Astrocyte (in vitro differentiated cells and primary cell): ENCODE measurements at regions not wholly inside any gene's neighbourhood (a gene's known extent, or its start where the extent isn't known, plus 50 kb on each side); places are given as distances from the start of the nearest gene placed in this dataset.
"Not testable (repeated sequence)": the region's sequence is repeated elsewhere in the genome, so short reads cannot be mapped to it uniquely, and the experiment has no call there.

Experiments
- DNase-seq: peaks from one replicate; pipeline ENCODE4 v3.0.0-alpha.2; 2010; ENCODE audit warnings: low read depth
- FAIRE-seq: peaks from 2 replicates; lab custom pipeline; 2011; peaks lifted over from hg19 to GRCh38; lab: Jason Lieb, UNC
- H2AFZ ChIP-seq: 2 replicates; pipeline ENCODE4 v1.6.0; 2012; ENCODE audit warnings: low read depth, low read length, inconsistent platforms
- H3K27ac ChIP-seq: 2 replicates; pipeline ENCODE4 v1.5.1; 2011; ENCODE audit warnings: low read depth, low read length, inconsistent platforms
- H3K27me3 ChIP-seq: 2 replicates; pipeline ENCODE4 v1.6.0; 2011; ENCODE audit warnings: low read length, inconsistent platforms; ENCODE audit not compliant: insufficient read depth
- H3K36me3 ChIP-seq: 2 replicates; pipeline ENCODE4 v1.5.1; 2011; ENCODE audit warnings: low read length, inconsistent platforms; ENCODE audit not compliant: insufficient read depth
- H3K4me1 ChIP-seq: 2 replicates; pipeline ENCODE4 v1.5.1; 2011; ENCODE audit warnings: low read length, inconsistent platforms; ENCODE audit not compliant: insufficient read depth
- H3K4me2 ChIP-seq: 2 replicates; pipeline ENCODE4 v1.6.0; 2012; ENCODE audit warnings: low read length, inconsistent platforms
- H3K4me3 ChIP-seq: 2 replicates; pipeline ENCODE4 v1.5.1; 2011; ENCODE audit warnings: low read depth, mild to moderate bottlenecking, low read length, inconsistent platforms; ENCODE audit not compliant: insufficient read depth
- H3K79me2 ChIP-seq: 2 replicates; pipeline ENCODE4 v1.6.0; 2012; ENCODE audit warnings: mild to moderate bottlenecking, low read length, inconsistent platforms; ENCODE audit not compliant: insufficient read depth
- H3K9ac ChIP-seq: 2 replicates; pipeline ENCODE4 v1.6.0; 2012; ENCODE audit warnings: mild to moderate bottlenecking, low read length, inconsistent platforms
- H3K9me3 ChIP-seq: 2 replicates; pipeline ENCODE4 v1.5.1; 2012; ENCODE audit warnings: low read depth, mild to moderate bottlenecking, low read length, inconsistent platforms; ENCODE audit not compliant: insufficient read depth
- H4K20me1 ChIP-seq: 2 replicates; pipeline ENCODE4 v1.6.0; 2012; ENCODE audit warnings: low read length, inconsistent platforms; ENCODE audit not compliant: insufficient read depth
- H3K27ac Mint-ChIP-seq: one replicate; pipeline ENCODE4 v1.8.0; 2021; ENCODE audit warnings: mild to moderate bottlenecking, mixed read lengths; ENCODE audit not compliant: unreplicated experiment
- H3K27me3 Mint-ChIP-seq: one replicate; pipeline ENCODE4 v1.8.0; 2021; ENCODE audit warnings: low read depth, mixed read lengths; ENCODE audit not compliant: unreplicated experiment
- H3K36me3 Mint-ChIP-seq: one replicate; pipeline ENCODE4 v1.8.0; 2021; ENCODE audit warnings: low read depth, mixed read lengths; ENCODE audit not compliant: unreplicated experiment
- H3K4me1 Mint-ChIP-seq: one replicate; pipeline ENCODE4 v1.8.0; 2021; ENCODE audit warnings: low read depth, mixed read lengths; ENCODE audit not compliant: unreplicated experiment
- H3K4me3 Mint-ChIP-seq: one replicate; pipeline ENCODE4 v1.8.0; 2021; ENCODE audit warnings: mild to moderate bottlenecking, moderate library complexity, mixed read lengths; ENCODE audit not compliant: unreplicated experiment
- H3K9me3 Mint-ChIP-seq: one replicate; pipeline ENCODE4 v1.8.0; 2021; ENCODE audit warnings: mild to moderate bottlenecking, mixed read lengths; ENCODE audit not compliant: unreplicated experiment
- TF ChIP-seq, protein P1 (sequence below): IDR thresholded peaks from 2 replicates; pipeline ENCODE4 v1.5.1; 2011; ENCODE audit warnings: low read depth, mild to moderate bottlenecking, inconsistent platforms, low read length, moderate library complexity; ENCODE audit not compliant: insufficient read depth

- not testable (repeated sequence) for H3K4me3 Mint-ChIP-seq, H3K9me3 Mint-ChIP-seq, H2AFZ ChIP-seq, FAIRE-seq, H3K4me1 Mint-ChIP-seq, H3K27ac ChIP-seq, H3K4me1 ChIP-seq, H3K4me3 ChIP-seq, H3K27me3 ChIP-seq, H3K79me2 ChIP-seq, H3K27ac Mint-ChIP-seq, H3K36me3 Mint-ChIP-seq, H3K36me3 ChIP-seq, H3K27me3 Mint-ChIP-seq, H4K20me1 ChIP-seq, H3K9me3 ChIP-seq
- peak; percentile 47 for DNase-seq
- peak overlapping the region; percentile 7 for H3K9ac ChIP-seq
- peak overlapping the region; percentile 65 for H3K4me2 ChIP-seq
These were observed 180.4 kb upstream of the NOTCH2NLA start for GRCh38 chr1:146409116-146409801.

DNA sequence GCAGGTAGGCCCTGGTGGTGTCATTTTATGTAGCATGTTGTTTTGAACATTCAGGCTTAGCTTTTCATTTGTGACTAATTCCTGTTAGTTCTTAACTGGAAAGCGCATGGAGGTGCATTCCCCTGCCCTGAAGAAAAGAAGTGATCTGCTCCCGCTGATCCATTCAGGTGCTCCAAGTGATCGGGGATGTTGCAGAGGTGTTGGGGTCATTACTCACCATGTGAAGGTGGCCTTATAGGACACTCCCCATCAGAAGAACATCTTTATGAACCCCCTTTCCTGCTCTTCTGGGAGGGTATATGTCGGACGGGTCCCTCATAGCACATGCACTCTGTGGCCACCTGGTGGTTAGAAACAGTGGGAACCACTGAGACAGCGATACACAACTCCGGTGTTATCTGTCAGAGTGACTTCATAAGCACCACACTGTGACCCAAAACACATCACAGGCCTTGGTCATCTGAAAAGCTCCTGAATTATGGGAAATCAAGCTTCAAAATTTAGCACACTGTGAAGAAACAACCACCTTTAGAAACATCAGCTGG, 172.5 kb upstream of the NOTCH2NLA start:
- not testable (repeated sequence) for H3K79me2 ChIP-seq, H3K36me3 Mint-ChIP-seq, H3K4me2 ChIP-seq, H3K9ac ChIP-seq, H3K27ac ChIP-seq, H3K27ac Mint-ChIP-seq, H3K9me3 Mint-ChIP-seq, H3K4me1 ChIP-seq, H3K27me3 ChIP-seq, FAIRE-seq, H3K9me3 ChIP-seq, H3K27me3 Mint-ChIP-seq, H3K36me3 ChIP-seq, H4K20me1 ChIP-seq, H2AFZ ChIP-seq, H3K4me3 ChIP-seq, H3K4me1 Mint-ChIP-seq, H3K4me3 Mint-ChIP-seq
- DNase-seq, result peak; percentile 0
- TF ChIP-seq, protein P1, sequence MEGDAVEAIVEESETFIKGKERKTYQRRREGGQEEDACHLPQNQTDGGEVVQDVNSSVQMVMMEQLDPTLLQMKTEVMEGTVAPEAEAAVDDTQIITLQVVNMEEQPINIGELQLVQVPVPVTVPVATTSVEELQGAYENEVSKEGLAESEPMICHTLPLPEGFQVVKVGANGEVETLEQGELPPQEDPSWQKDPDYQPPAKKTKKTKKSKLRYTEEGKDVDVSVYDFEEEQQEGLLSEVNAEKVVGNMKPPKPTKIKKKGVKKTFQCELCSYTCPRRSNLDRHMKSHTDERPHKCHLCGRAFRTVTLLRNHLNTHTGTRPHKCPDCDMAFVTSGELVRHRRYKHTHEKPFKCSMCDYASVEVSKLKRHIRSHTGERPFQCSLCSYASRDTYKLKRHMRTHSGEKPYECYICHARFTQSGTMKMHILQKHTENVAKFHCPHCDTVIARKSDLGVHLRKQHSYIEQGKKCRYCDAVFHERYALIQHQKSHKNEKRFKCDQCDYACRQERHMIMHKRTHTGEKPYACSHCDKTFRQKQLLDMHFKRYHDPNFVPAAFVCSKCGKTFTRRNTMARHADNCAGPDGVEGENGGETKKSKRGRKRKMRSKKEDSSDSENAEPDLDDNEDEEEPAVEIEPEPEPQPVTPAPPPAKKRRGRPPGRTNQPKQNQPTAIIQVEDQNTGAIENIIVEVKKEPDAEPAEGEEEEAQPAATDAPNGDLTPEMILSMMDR, result peak; percentile 37

DNA sequence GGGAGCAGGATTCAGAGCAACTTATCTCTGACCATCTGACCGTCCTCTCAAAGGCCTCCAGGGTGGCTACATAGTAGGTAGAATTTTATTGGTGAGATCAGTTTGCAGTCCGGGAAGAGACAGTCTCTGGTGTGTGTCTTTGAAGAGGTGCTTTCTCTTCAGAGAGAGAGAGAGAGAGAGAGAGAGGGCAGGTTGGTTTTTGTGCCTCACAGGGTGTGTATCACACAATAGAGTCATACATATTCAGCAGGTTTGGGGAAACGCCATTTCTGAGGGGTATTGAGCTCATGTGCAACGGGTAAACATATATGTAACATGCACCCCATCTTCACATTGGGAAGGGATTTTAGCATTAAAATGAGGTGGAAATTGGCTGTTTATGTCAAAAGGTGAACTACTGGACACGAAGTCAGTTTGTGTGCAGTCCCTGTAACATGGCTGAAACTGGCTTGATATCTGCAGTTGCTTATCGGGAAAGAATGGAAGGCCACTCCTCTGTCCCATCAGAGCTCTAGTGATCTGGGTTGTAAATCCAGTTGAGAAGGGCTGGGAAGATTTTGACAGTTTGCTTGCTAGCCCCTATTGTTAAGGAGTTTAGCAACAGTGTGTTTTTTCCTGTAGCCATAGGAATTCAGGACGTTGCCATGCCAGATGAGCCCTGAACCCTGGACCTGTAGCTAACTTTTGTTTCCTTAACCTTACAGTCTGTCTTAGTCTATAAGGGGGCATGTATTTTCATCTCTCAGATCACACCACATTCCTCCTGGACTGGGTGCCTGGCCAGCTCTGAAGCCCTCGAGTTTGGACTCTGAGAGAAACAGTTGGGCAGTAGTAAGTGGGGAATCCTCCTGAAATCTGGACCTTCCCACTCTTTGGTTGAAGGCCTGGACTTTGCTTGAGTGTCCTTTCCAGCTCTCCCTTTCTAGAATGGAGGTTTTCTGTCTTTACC, 171.6 kb upstream of the NOTCH2NLA start:
- not testable (repeated sequence) for H2AFZ ChIP-seq, H3K36me3 ChIP-seq, H3K4me2 ChIP-seq, H3K4me1 Mint-ChIP-seq, FAIRE-seq, H3K4me3 ChIP-seq, H3K36me3 Mint-ChIP-seq, H3K4me3 Mint-ChIP-seq, H3K9ac ChIP-seq, H4K20me1 ChIP-seq, H3K4me1 ChIP-seq, H3K79me2 ChIP-seq, H3K27ac Mint-ChIP-seq, DNase-seq, H3K27me3 ChIP-seq, H3K27ac ChIP-seq, H3K9me3 Mint-ChIP-seq, H3K27me3 Mint-ChIP-seq, H3K9me3 ChIP-seq

- not testable (repeated sequence) for H3K36me3 Mint-ChIP-seq, H3K9me3 Mint-ChIP-seq, H3K27ac ChIP-seq, H2AFZ ChIP-seq, H3K4me3 ChIP-seq, H3K4me3 Mint-ChIP-seq, H4K20me1 ChIP-seq, H3K4me1 ChIP-seq, H3K4me2 ChIP-seq, H3K9me3 ChIP-seq, H3K27me3 Mint-ChIP-seq, H3K27me3 ChIP-seq, H3K9ac ChIP-seq, DNase-seq, FAIRE-seq, H3K27ac Mint-ChIP-seq, H3K79me2 ChIP-seq, H3K4me1 Mint-ChIP-seq, H3K36me3 ChIP-seq
These were observed 170.4 kb upstream of the NOTCH2NLA start for GRCh38 chr1:146399225-146399624.

DNA sequence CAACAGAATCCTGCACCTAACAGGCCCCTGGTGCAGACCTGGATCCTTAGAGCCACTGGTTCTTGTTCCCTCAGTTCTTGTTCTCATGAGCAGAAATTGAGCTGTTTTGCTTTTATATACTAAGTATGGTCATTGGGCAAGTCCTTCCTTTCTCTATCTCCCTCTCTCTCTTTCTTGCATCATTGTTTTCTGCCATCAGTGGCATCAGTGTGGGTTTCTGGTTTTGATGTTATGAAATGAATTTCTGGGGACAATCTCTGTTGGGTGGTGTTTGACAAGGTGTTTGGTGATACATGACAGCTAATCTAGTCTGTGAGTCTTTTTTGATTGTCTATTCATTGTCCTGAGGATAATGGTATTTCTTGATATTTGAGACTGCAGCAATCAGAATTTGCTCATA, 168.0 kb upstream of the NOTCH2NLA start:
- not testable (repeated sequence) for H3K36me3 ChIP-seq, H3K9ac ChIP-seq, H3K27me3 ChIP-seq, H3K4me1 Mint-ChIP-seq, H3K4me1 ChIP-seq, H3K27me3 Mint-ChIP-seq, H4K20me1 ChIP-seq, FAIRE-seq, H3K4me3 ChIP-seq, H3K79me2 ChIP-seq, H3K9me3 Mint-ChIP-seq, DNase-seq, H3K27ac ChIP-seq, H2AFZ ChIP-seq, H3K27ac Mint-ChIP-seq, H3K9me3 ChIP-seq, H3K4me3 Mint-ChIP-seq, H3K36me3 Mint-ChIP-seq, H3K4me2 ChIP-seq
